AG04450 (cell line): ENCODE measurements at regions not wholly inside any gene's neighbourhood (a gene's known extent, or its start where the extent isn't known, plus 50 kb on each side); places are given as distances from the start of the nearest gene placed in this dataset.

ENCODE experiments used
- CTCF ChIA-PET: fragments of 300-600, 350-600 bp; formaldehyde crosslinking; extraction: SDS; loops from one replicate; lab custom pipeline; 2022; ENCODE audit warnings: antibody characterized with exemption, inconsistent platforms; lab: Charles Lee
- POLR2A ChIA-PET: fragments of 350-600 bp; formaldehyde crosslinking; extraction: SDS; loops from one replicate; lab custom pipeline; 2021; ENCODE audit warnings: antibody characterized with exemption, inconsistent platforms; lab: Yijun Ruan, JAX
- DNase-seq: peaks from one replicate; pipeline ENCODE4 v3.0.0-alpha.2; 2011; ENCODE audit warnings: low read depth, low spot score
- H3K27ac ChIP-seq: one replicate; pipeline ENCODE4 v1.5.1; 2012; ENCODE audit warnings: low read depth, low read length, control low read depth
- H3K27me3 ChIP-seq: one replicate; pipeline ENCODE4 v1.6.0; 2012; ENCODE audit warnings: low read length; ENCODE audit not compliant: control insufficient read depth, insufficient read depth
- H3K4me3 ChIP-seq: 2 replicates; pipeline ENCODE4 v1.5.1; 2011; ENCODE audit warnings: mild to moderate bottlenecking, low read depth, low read length, control low read depth
- H3K9me3 ChIP-seq: 2 replicates; pipeline ENCODE4 v1.5.1; 2012; ENCODE audit warnings: low read length; ENCODE audit not compliant: control insufficient read depth, insufficient read depth
- CTCF ChIP-seq: IDR thresholded peaks from 2 replicates; pipeline ENCODE4 v1.5.1; 2011; ENCODE audit warnings: low read depth, low read length, control low read depth, inconsistent platforms

GRCh38 chr2:136383167-136383566, 265.2 kb upstream of the CXCR4 start:
- POLR2A ChIA-PET: no interaction called here
- Histone ChIP-seq H3K27ac (no peak overlapping the region), H3K4me3 (no peak overlapping the region), H3K9me3 (no peaks in the 10 kb centered on the region), H3K27me3 (no peaks in the 10 kb centered on the region)
- no peak for DNase-seq
- CTCF ChIA-PET: interaction anchor here (3.4 kb wide), 1 partner anchor 469 kb away, joined by 24 read pairs; no protein-coding TSS in a partner anchor
- no peak for TF ChIP-seq CTCF

DNA sequence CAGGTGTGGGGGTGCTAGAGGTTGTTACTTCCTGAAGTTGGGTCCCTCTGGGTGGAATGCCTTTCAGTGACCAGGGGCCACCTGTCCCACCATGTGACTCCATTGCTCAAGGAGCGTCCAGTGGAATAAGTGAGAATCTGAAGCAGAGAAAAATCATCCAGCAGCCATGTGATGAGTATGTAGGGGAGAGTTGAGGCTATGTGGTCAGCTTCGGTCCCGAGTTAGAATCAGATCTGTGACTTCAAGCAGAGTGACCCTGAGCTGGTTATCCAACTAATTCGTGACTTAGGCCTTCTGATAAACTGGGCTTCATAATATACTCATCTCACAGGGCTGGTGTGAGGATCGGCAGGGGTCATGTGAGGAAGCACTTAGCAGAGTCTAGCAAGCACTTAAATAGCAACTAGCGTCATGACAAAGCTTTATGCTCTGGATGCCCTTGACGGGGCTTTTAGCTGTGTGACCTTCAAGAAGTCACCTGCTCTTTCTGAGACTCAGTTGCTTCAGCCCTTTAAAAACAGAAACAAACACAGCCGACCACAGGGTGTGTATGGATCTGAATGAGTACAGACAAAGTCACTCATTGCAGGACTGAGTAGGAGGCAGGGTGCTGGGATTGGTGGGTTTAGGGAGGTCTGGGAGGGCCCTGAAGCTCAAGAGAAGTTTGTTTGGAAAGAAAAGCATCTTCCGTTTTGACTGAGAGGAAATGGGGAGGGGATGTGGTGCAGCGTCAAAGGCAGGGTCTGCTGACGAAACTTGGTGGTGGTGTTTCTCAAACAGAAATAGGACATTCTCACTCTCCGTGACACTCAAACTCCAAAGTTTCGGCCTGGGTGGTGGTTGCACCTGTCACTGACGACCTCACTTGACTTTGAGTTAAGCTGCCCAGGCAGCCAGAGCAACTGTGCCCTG, 264.0 kb upstream of the CXCR4 start:
- ChIA-PET CTCF (interaction anchor here (5.2 kb wide), 1 partner anchor 468 kb away, joined by 31 read pairs; no protein-coding TSS in a partner anchor), POLR2A (no interaction called here)
- no peak overlapping the region for H3K4me3 ChIP-seq
- no peak overlapping the region for H3K27ac ChIP-seq
- H3K27me3 ChIP-seq: no peaks in the 10 kb centered on the region
- no peak for TF ChIP-seq CTCF
- H3K9me3 ChIP-seq: no peaks in the 10 kb centered on the region
- no peak for DNase-seq

DNA sequence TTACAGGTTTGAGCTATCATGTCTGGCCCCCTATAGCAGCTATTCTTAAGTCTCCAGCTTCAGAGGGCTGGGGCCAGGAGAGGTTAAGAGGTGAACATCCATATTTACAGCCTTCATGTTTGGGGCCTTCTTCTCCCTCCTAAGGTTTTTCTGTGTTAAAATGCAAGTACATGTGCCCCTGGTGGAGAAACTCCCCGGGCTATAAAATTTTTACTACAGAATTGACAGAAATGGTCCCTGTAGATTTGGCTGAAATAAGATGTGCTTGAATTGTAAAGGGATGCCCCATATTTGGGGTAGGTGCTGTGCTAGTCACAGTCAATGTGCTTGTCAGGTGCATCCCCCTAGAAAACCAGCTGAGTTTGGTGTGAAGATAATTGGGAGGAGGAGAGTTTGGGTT, 263.3 kb upstream of the CXCR4 start:
- ChIA-PET CTCF (interaction anchor here (0.7 to 5.2 kb wide), 2 partner anchors 12 to 467 kb away, joined by 3 to 31 read pairs; no protein-coding TSS in a partner anchor), POLR2A (no interaction called here)
- TF ChIP-seq CTCF: no peak

GRCh38 chr2:136378712-136379595, 261.0 kb upstream of the CXCR4 start:
- POLR2A ChIA-PET: no interaction called here

More for the DNA sequence above, 263.3 kb upstream of the CXCR4 start:
- Histone ChIP-seq H3K9me3 (no peaks in the 10 kb centered on the region), H3K4me3 (no peak overlapping the region), H3K27me3 (no peaks in the 10 kb centered on the region), H3K27ac (no peak overlapping the region)
- DNase-seq: no peak

More at GRCh38 chr2:136378712-136379595, 261.0 kb upstream of the CXCR4 start:
- CTCF ChIA-PET: interaction anchor here (1.0 to 5.2 kb wide), 2 partner anchors 461 to 465 kb away, joined by 4 to 31 read pairs; no protein-coding TSS in a partner anchor
- no peak for DNase-seq
- H3K27me3 ChIP-seq: no peaks in the 10 kb centered on the region
- no peak overlapping the region for H3K4me3 ChIP-seq
- no peak overlapping the region for H3K27ac ChIP-seq
- no peaks in the 10 kb centered on the region for H3K9me3 ChIP-seq
- peak; percentile 56 for TF ChIP-seq CTCF
